HFF-Myc (cell line): ENCODE measurements at regions not wholly inside any gene's neighbourhood (a gene's known extent, or its start where the extent isn't known, plus 50 kb on each side); places are given as distances from the start of the nearest gene placed in this dataset.

Experiments
- DNase-seq: peaks from one replicate; pipeline ENCODE4 v3.0.0-alpha.2; 2011; ENCODE audit warnings: low read depth; ENCODE audit errors: extremely low read depth
- H3K4me3 ChIP-seq: replicated peaks from 2 replicates; pipeline ENCODE4 v1.5.1; 2011; ENCODE audit warnings: low read depth, mild to moderate bottlenecking, control low read depth, low read length
- TF ChIP-seq, protein P1 (sequence below): IDR thresholded peaks from 2 replicates; pipeline ENCODE4 v1.5.1; 2012; ENCODE audit warnings: mild to moderate bottlenecking, low read depth, low read length, control low read depth; ENCODE audit errors: missing control alignments

GRCh38 chr4:130636486-130636885 lies 1540.5 kb downstream of the C4orf33 start:
- TF ChIP-seq, protein P1, sequence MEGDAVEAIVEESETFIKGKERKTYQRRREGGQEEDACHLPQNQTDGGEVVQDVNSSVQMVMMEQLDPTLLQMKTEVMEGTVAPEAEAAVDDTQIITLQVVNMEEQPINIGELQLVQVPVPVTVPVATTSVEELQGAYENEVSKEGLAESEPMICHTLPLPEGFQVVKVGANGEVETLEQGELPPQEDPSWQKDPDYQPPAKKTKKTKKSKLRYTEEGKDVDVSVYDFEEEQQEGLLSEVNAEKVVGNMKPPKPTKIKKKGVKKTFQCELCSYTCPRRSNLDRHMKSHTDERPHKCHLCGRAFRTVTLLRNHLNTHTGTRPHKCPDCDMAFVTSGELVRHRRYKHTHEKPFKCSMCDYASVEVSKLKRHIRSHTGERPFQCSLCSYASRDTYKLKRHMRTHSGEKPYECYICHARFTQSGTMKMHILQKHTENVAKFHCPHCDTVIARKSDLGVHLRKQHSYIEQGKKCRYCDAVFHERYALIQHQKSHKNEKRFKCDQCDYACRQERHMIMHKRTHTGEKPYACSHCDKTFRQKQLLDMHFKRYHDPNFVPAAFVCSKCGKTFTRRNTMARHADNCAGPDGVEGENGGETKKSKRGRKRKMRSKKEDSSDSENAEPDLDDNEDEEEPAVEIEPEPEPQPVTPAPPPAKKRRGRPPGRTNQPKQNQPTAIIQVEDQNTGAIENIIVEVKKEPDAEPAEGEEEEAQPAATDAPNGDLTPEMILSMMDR: no peak
- no peak overlapping the region for H3K4me3 ChIP-seq
- DNase-seq: no peak

DNA sequence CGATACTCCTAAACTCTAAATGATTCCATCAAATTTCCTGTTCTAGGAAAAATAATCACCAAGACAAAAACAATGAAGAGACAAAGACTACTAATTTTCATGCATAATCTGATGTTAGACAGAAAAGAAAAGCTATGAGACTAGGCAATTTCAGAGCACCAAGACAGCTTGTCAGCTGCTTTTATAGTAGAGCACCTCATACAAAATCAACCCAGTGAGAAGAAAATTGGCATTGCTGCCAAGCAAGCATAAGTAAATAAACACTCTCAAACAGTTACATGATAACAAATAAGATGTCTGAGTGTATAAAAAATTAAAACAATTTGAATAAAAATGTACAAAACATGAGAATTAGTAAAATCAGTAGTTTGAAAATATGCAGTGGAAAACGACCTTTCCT lies 1544.6 kb downstream of the C4orf33 start:
- TF ChIP-seq, protein P1: no peak
- no peak for DNase-seq
- no peak overlapping the region for H3K4me3 ChIP-seq

- TF ChIP-seq, protein P1: no peak
- DNase-seq: no peak
- no peak overlapping the region for H3K4me3 ChIP-seq
Observed at GRCh38 chr4:130646886-130647285, 1550.9 kb downstream of the C4orf33 start.

DNA sequence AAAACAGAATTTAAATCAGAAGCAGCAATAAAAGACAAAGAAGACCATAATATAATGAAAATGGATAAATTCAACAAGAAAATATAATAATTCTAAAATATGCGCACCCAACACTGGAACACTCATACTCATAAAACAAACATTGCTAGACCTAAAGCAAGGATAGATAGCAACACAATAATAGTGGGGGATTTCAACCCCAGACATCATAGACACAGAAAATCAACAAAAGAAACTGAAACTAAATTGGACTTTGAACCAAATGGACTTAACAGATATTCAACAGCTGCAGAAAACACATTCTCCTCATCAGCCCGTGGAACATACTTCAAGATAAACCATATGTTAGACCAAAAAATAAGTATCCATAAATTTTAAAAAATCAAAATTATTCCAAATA lies 1552.6 kb downstream of the C4orf33 start:
- H3K4me3 ChIP-seq: no peak overlapping the region
- TF ChIP-seq, protein P1: no peak
- no peak for DNase-seq

- no peak overlapping the region for H3K4me3 ChIP-seq
- no peak for DNase-seq
- TF ChIP-seq, protein P1: no peak
Observed at GRCh38 chr4:130653842-130654241, 1557.9 kb downstream of the C4orf33 start.

DNA sequence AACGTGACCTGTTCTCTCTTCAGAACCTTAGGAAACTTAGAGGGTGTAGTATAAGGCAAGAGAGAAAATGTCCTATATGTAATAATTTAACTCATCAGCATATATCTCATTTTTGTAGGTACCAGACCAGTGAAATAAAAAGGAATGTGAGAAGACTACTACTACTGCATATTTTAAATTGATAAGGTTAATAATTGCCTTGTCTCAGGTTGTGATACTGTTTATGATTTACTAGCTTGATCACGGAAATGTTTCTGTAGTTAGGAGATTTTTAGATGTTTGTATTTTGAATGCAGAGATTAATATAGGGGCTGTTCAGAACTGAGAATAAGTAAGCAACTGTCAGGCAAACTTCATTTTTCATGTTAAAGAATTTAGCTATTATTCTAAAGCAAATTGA lies 1563.4 kb downstream of the C4orf33 start:
- no peak overlapping the region for H3K4me3 ChIP-seq
- DNase-seq: no peak
- TF ChIP-seq, protein P1: no peak

- TF ChIP-seq, protein P1: no peak
- no peak overlapping the region for H3K4me3 ChIP-seq
- DNase-seq: no peak
Observed at GRCh38 chr4:130668859-130669258, 1572.9 kb downstream of the C4orf33 start.
